GM23248 (cell line): ENCODE measurements at regions not wholly inside any gene's neighbourhood (a gene's known extent, or its start where the extent isn't known, plus 50 kb on each side); places are given as distances from the start of the nearest gene placed in this dataset.

Experiments used
- EZH2 ChIP-seq: fragments of 200-600 bp; sonication (generic); IDR thresholded peaks from 2 replicates; pipeline ENCODE4 v1.6.1; 2018; ENCODE audit warnings: antibody characterized with exemption, mild to moderate bottlenecking; ENCODE audit not compliant: insufficient read depth, poor library complexity, severe bottlenecking
- EZH2phosphoT487 ChIP-seq: fragments of 200-600 bp; sonication (generic); IDR thresholded peaks from 2 replicates; pipeline ENCODE4 v1.6.1; 2018; ENCODE audit warnings: antibody characterized with exemption, moderate library complexity, mild to moderate bottlenecking, low read depth; ENCODE audit not compliant: insufficient read depth

DNA sequence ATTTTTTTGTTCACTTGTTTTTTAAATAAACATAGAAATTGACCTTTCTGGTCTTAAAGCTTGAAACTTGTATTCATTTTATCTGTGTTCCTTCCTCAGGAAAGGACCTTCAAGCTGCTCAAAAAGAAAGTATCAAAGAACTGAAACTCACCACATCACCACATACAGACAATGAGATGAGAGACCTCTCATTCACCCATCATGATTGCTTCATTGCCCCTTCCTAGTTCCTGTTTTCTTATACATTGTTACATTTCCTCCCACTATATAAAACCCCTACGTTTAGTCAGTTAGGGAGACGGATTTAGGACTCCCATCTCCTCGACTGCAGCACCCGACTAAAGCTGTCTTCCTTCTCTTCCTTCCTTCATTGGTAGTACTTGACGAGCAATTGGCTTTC is 180.5 kb upstream of the OPRM1 start:
- TF ChIP-seq EZH2 (no peak), EZH2phosphoT487 (no peak)
